ENCODE measurements at regions not wholly inside any gene's neighbourhood (a gene's known extent, or its start where the extent isn't known, plus 50 kb on each side); places are given as distances from the start of the nearest gene placed in this dataset.
A peak's percentile ranks its signal among the peaks of the same experiment; 100 is the strongest.

- no peaks in the 10 kb centered on the region for H3K36me3 ChIP-seq
- H3K27me3 ChIP-seq = no peaks in the 10 kb centered on the region
- H3K4me1 ChIP-seq = no peaks in the 10 kb centered on the region
- FAIRE-seq (no peak), DNase-seq (no peak), ATAC-seq (no peak)
- 97 to 98% methylated on average over 6 of the region's 6 CpGs for WGBS, 2 donors
- intact Hi-C loops (cut with DNase I) = no loop called here
- H3K9me3 ChIP-seq = no peaks in the 10 kb centered on the region
- TF ChIP-seq CTCF (IDR thresholded peaks at IDR 0.05) = no peak
- no peak overlapping the region for H3K27ac ChIP-seq
- H3K4me3 ChIP-seq = no peak overlapping the region
These were observed 302.0 kb downstream of the SOX4 start for GRCh38 chr6:21895555-21895954.

DNA sequence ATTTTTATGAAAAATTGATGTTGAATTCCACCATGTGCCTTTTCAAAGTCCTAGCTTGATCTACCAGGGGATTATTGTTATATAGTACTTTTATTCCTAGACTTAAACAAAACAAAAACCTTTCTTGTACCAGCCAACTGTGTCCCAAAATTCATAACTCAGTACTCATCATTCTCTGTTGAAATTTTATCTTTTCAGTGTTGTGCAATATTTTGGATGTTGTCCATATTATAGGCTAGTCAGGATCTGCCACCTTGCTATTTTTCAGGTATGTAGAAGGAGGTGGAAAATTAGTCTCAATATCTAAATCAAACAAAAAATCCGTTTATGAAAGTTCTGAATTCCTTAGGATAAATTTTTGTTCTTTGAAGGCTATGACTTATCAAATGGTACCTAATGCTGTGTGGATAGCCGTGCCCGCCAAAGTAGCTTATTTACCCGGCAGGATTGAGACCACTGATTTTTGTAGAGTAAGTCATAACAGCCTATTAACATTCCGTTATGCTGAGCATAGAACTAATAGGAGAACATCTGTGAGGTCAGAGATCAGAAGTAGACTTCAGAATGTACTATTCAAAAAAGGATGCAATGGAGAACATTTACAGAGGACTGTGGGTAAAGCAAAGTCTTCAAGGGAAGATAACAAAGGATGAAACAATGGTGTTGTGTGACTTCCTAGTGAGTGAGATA, 304.7 kb downstream of the SOX4 start:
- ATAC-seq = no peak
- 71 to 76% methylated on average over 5 of the region's 5 CpGs for WGBS, 2 donors
- Histone ChIP-seq H3K4me3 (no peak overlapping the region), H3K36me3 (no peaks in the 10 kb centered on the region), H3K27ac (no peak overlapping the region), H3K27me3 (no peaks in the 10 kb centered on the region), H3K9me3 (no peaks in the 10 kb centered on the region), H3K4me1 (no peaks in the 10 kb centered on the region)
- intact Hi-C loops (cut with DNase I) = no loop called here
- DNase-seq = no peak
- no peak for FAIRE-seq
- TF ChIP-seq CTCF (IDR thresholded peaks at IDR 0.05) = no peak

GRCh38 chr6:21899708-21900107, 306.2 kb downstream of the SOX4 start:
- Histone ChIP-seq H3K27ac (no peak overlapping the region), H3K27me3 (no peaks in the 10 kb centered on the region), H3K4me3 (no peak overlapping the region), H3K36me3 (no peaks in the 10 kb centered on the region), H3K4me1 (no peaks in the 10 kb centered on the region), H3K9me3 (no peaks in the 10 kb centered on the region)
- no peak for DNase-seq
- intact Hi-C loops (cut with DNase I) = no loop called here
- WGBS, 2 donors = 72 to 79% methylated on average over 6 of the region's 6 CpGs
- FAIRE-seq = no peak
- TF ChIP-seq CTCF (IDR thresholded peaks at IDR 0.05) = no peak
- no peak for ATAC-seq

- Histone ChIP-seq H3K36me3 (no peaks in the 10 kb centered on the region), H3K27me3 (no peaks in the 10 kb centered on the region), H3K4me1 (no peaks in the 10 kb centered on the region), H3K4me3 (no peak overlapping the region), H3K27ac (no peak overlapping the region), H3K9me3 (no peaks in the 10 kb centered on the region)
- no peak for TF ChIP-seq CTCF (IDR thresholded peaks at IDR 0.05)
- ATAC-seq = peak in 1 of 4 donors; percentile 46
- DNase-seq = no peak
- intact Hi-C loops (cut with DNase I) = no loop called here
- 64% methylated on average over 2 of the region's 2 CpGs for WGBS, 2 donors
- FAIRE-seq = no peak
These were observed 307.2 kb downstream of the SOX4 start for GRCh38 chr6:21900730-21901129.

DNA sequence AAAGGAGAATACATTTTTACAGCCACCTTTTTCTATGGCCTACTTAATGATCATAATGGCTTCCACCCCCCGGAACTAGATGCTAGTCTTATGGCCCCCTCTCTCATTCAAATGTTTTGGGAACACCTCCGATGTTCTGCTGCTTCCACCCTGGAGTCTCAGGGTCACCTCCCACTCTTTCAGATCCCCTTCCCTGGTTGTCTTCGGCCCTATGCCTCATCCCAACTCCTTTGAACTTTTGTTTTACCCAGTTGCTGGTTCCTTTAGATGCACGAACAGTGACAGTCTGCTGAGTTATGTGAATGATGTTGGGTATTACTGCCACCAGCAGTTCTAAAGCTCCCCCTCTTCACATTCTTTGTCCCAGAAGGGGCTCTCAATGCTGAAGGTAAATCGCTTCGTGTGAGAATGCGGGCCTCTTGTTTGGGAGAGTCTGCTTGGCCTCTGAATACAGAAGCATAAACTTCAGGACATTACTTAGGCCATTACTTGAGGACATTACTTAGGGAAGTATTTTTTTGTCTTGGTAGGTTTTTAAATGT, 309.1 kb downstream of the SOX4 start:
- FAIRE-seq (no peak), DNase-seq (no peak), ATAC-seq (no peak)
- no peaks in the 10 kb centered on the region for H3K27me3 ChIP-seq
- no peaks in the 10 kb centered on the region for H3K4me1 ChIP-seq
- H3K9me3 ChIP-seq = no peaks in the 10 kb centered on the region
- intact Hi-C loops (cut with DNase I) = no loop called here
- TF ChIP-seq CTCF (IDR thresholded peaks at IDR 0.05) = no peak
- H3K36me3 ChIP-seq = no peaks in the 10 kb centered on the region
- no peak overlapping the region for H3K27ac ChIP-seq
- WGBS, 2 donors = 90 to 94% methylated on average over 7 of the region's 7 CpGs
- no peak overlapping the region for H3K4me3 ChIP-seq
